PFSK-1 (cell line): ENCODE measurements at regions not wholly inside any gene's neighbourhood (a gene's known extent, or its start where the extent isn't known, plus 50 kb on each side); places are given as distances from the start of the nearest gene placed in this dataset.

Source experiments
- FOXP2 ChIP-seq: optimal IDR thresholded peaks from 2 replicates; pipeline ENCODE3; 2011; ENCODE audit warnings: borderline replicate concordance, control low read depth, inconsistent platforms; ENCODE audit not compliant: insufficient read depth; ENCODE audit errors: extremely low read length, extremely low read depth
- POLR2AphosphoS5 ChIP-seq: IDR thresholded peaks from 2 replicates; pipeline ENCODE4 v1.6.1; 2012; ENCODE audit warnings: low read depth, mild to moderate bottlenecking, control low read depth, low read length, moderate library complexity
- REST ChIP-seq, 2 experiments: IDR thresholded peaks; 2 replicates each; pipeline versions ENCODE4 v1.6.1 to v1.8.0; 2011 to 2012; ENCODE audit warnings: low read depth in 2 of 2, low read length in 2 of 2, control low read depth in 1 of 2, inconsistent platforms in 1 of 2, mild to moderate bottlenecking in 1 of 2, moderate library complexity in 1 of 2; ENCODE audit not compliant: insufficient read depth in 1 of 2
- SIN3A ChIP-seq: IDR thresholded peaks from 2 replicates; pipeline ENCODE4 v1.6.1; 2012; ENCODE audit warnings: mild to moderate bottlenecking, low read length, moderate library complexity, borderline replicate concordance; ENCODE audit not compliant: insufficient read depth
- TAF1 ChIP-seq: IDR thresholded peaks from 2 replicates; pipeline ENCODE4 v1.6.1; 2012; ENCODE audit warnings: low read length, control low read depth, borderline replicate concordance; ENCODE audit not compliant: insufficient read depth

GRCh38 chr6:149184523-149184922 is 133.0 kb upstream of the TAB2 start:
- TF ChIP-seq REST (IDR thresholded peaks at IDR 0.05; ENCODE audit: insufficient read depth in 1 of 2, low read depth in 2 of 2, low read length in 2 of 2) = no peak
- TF ChIP-seq SIN3A = no peak
- TF ChIP-seq POLR2AphosphoS5 = no peak
- no peak for TF ChIP-seq TAF1

GRCh38 chr6:149185799-149186357 is 131.6 kb upstream of the TAB2 start:
- TF ChIP-seq REST (IDR thresholded peaks at IDR 0.05; ENCODE audit: insufficient read depth in 1 of 2, low read depth in 2 of 2, low read length in 2 of 2) (no peak), FOXP2 (no peak), TAF1 (no peak), SIN3A (no peak), POLR2AphosphoS5 (no peak)

DNA sequence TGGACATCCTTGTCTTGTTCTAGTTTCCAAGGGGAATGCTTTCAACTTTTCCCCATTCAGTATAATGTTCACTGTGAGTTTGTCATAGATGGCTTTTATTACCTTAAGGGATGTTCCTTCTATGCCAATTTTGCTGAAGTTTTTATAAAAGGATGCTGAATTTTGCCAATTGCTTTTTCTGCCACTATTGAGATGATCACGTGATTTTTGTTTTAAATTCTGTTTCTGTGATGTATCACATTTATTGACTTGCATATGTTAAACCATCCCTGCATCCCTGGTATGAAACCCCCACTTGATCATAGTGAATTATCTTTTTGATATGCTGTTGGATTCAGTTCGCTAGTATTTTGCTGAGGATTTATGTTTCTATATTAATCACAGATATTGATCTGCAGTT is 130.6 kb upstream of the TAB2 start:
- TF ChIP-seq POLR2AphosphoS5 (no peak), SIN3A (no peak), TAF1 (no peak)

- TF ChIP-seq POLR2AphosphoS5 (no peak), REST (IDR thresholded peaks at IDR 0.05; ENCODE audit: insufficient read depth in 1 of 2, low read depth in 2 of 2, low read length in 2 of 2) (no peak), SIN3A (no peak), FOXP2 (no peak), TAF1 (no peak)
These were observed 127.2 kb upstream of the TAB2 start for GRCh38 chr6:149190224-149190831.

- TF ChIP-seq FOXP2 = no peak
- TF ChIP-seq POLR2AphosphoS5 = no peak
- TF ChIP-seq SIN3A = no peak
- TF ChIP-seq REST (IDR thresholded peaks at IDR 0.05; ENCODE audit: insufficient read depth in 1 of 2, low read depth in 2 of 2, low read length in 2 of 2) = no peak
- no peak for TF ChIP-seq TAF1
These were observed 122.5 kb upstream of the TAB2 start for GRCh38 chr6:149194820-149195558.
